Loucy (cell line): ENCODE measurements at regions not wholly inside any gene's neighbourhood (a gene's known extent, or its start where the extent isn't known, plus 50 kb on each side); places are given as distances from the start of the nearest gene placed in this dataset.

Source experiments
- H2AFZ ChIP-seq: fragments of 200-600 bp; sonication (generic); 2 replicates; pipeline ENCODE4 v1.6.0; 2016; ENCODE audit warnings: antibody characterized with exemption, mild to moderate bottlenecking, low read length, moderate library complexity
- H3F3A ChIP-seq: fragments of 200-600 bp; 2 replicates; pipeline ENCODE4 v1.6.0; 2016; ENCODE audit warnings: antibody characterized with exemption, low read depth, mild to moderate bottlenecking
- H3K27me3 ChIP-seq: fragments of 200-600 bp; sonication (generic); 2 replicates; pipeline ENCODE4 v1.6.1; 2014; ENCODE audit warnings: low read length, mild to moderate bottlenecking; ENCODE audit not compliant: insufficient read depth, poor library complexity, severe bottlenecking
- H3K36me3 ChIP-seq: fragments of 200-600 bp; sonication (generic); 2 replicates; pipeline ENCODE4 v1.6.1; 2016; ENCODE audit warnings: low read length; ENCODE audit not compliant: insufficient read depth
- H3K4me1 ChIP-seq: fragments of 200-600 bp; sonication (generic); 2 replicates; pipeline ENCODE4 v1.5.1; 2014; ENCODE audit warnings: low read length, mild to moderate bottlenecking; ENCODE audit not compliant: insufficient read depth, poor library complexity, severe bottlenecking
- H3K4me2 ChIP-seq: fragments of 200-600 bp; sonication (generic); 2 replicates; pipeline ENCODE4 v1.6.0; 2014; ENCODE audit warnings: antibody characterized with exemption, low read length, low read depth, mild to moderate bottlenecking; ENCODE audit not compliant: poor library complexity, severe bottlenecking
- H3K4me3 ChIP-seq: fragments of 200-600 bp; sonication (generic); 2 replicates; pipeline ENCODE4 v1.5.1; 2014; ENCODE audit warnings: low read length, mild to moderate bottlenecking, mixed read lengths; ENCODE audit not compliant: poor library complexity, severe bottlenecking
- H3K79me2 ChIP-seq: fragments of 200-600 bp; sonication (generic); 2 replicates; pipeline ENCODE4 v1.6.1; 2014; ENCODE audit warnings: low read length; ENCODE audit not compliant: insufficient read depth
- H3K9ac ChIP-seq: fragments of 200-600 bp; sonication (generic); 2 replicates; pipeline ENCODE4 v1.6.0; 2014; ENCODE audit warnings: mild to moderate bottlenecking, low read depth, low read length, moderate library complexity; ENCODE audit not compliant: poor library complexity, severe bottlenecking
- H3K9me2 ChIP-seq: fragments of 200-600 bp; sonication (generic); replicated peaks from 2 replicates; pipeline ENCODE4 v1.6.1; 2016; ENCODE audit warnings: low read depth, low read length, mixed read lengths
- H3K9me3 ChIP-seq: fragments of 200-600 bp; sonication (generic); 2 replicates; pipeline ENCODE4 v1.6.1; 2014; ENCODE audit warnings: mild to moderate bottlenecking, antibody characterized with exemption, low read length, low read depth; ENCODE audit not compliant: insufficient read depth
- H4K20me1 ChIP-seq: fragments of 200-600 bp; sonication (generic); 2 replicates; pipeline ENCODE4 v1.6.0; 2014; ENCODE audit warnings: antibody characterized with exemption, low read length, mild to moderate bottlenecking; ENCODE audit not compliant: insufficient read depth, poor library complexity, severe bottlenecking
- CTCF ChIP-seq: fragments of 200-600 bp; sonication (generic); conservative IDR thresholded peaks from 2 replicates; pipeline ENCODE4 v1.5.1; 2014; ENCODE audit warnings: mild to moderate bottlenecking, antibody characterized with exemption, low read length
- EZH2phosphoT487 ChIP-seq: fragments of 200-600 bp; IDR thresholded peaks from 2 replicates; pipeline ENCODE4 v1.6.1; 2018; ENCODE audit warnings: antibody characterized with exemption, mild to moderate bottlenecking, moderate library complexity, borderline replicate concordance

- Histone ChIP-seq H3K4me3 (no peak overlapping the region), H3K36me3 (no peaks in the 10 kb centered on the region), H3K27me3 (no peaks in the 10 kb centered on the region), H3K9me3 (no peaks in the 10 kb centered on the region), H3K9me2 (no peaks in the 10 kb centered on the region), H3K9ac (peak overlapping the region; percentile 19), H4K20me1 (no peaks in the 10 kb centered on the region), H3K4me2 (no peak overlapping the region), H2AFZ (peak overlapping the region; percentile 56), H3K79me2 (no peaks in the 10 kb centered on the region), H3F3A (no peaks in the 10 kb centered on the region), H3K4me1 (peaks cover 60% of the 10 kb centered on the region)
- TF ChIP-seq EZH2phosphoT487: no peak
- no peak for TF ChIP-seq CTCF
Measured at GRCh38 chr2:128642821-128643220, 324.2 kb upstream of the HS6ST1 start.

- Histone ChIP-seq H3K79me2 (no peaks in the 10 kb centered on the region), H3K36me3 (no peaks in the 10 kb centered on the region), H3K9ac (no peak overlapping the region), H2AFZ (no peak overlapping the region), H3K9me2 (no peaks in the 10 kb centered on the region), H4K20me1 (no peaks in the 10 kb centered on the region), H3K9me3 (no peaks in the 10 kb centered on the region), H3K27me3 (no peaks in the 10 kb centered on the region), H3F3A (no peaks in the 10 kb centered on the region), H3K4me3 (no peak overlapping the region), H3K4me2 (no peak overlapping the region), H3K4me1 (peaks cover 54% of the 10 kb centered on the region)
- peak; percentile 31 for TF ChIP-seq CTCF
- TF ChIP-seq EZH2phosphoT487: no peak
Measured at GRCh38 chr2:128643221-128644065, 324.8 kb upstream of the HS6ST1 start.

GRCh38 chr2:128644156-128644555 is 325.5 kb upstream of the HS6ST1 start:
- Histone ChIP-seq H3K36me3 (no peaks in the 10 kb centered on the region), H3K9me2 (no peaks in the 10 kb centered on the region), H4K20me1 (no peaks in the 10 kb centered on the region), H3K9me3 (no peaks in the 10 kb centered on the region), H3K27me3 (no peaks in the 10 kb centered on the region), H3K4me3 (no peak overlapping the region), H3F3A (no peaks in the 10 kb centered on the region), H2AFZ (no peak overlapping the region), H3K4me1 (peaks cover 47% of the 10 kb centered on the region), H3K79me2 (no peaks in the 10 kb centered on the region), H3K9ac (no peak overlapping the region), H3K4me2 (no peak overlapping the region)
- no peak for TF ChIP-seq CTCF
- TF ChIP-seq EZH2phosphoT487: no peak
